Caco-2 (cell line): ENCODE measurements at regions not wholly inside any gene's neighbourhood (a gene's known extent, or its start where the extent isn't known, plus 50 kb on each side); places are given as distances from the start of the nearest gene placed in this dataset.

Experiments
- BruUV-seq: library from RNA; stranded (reverse); fragments of 400-500 nt; replicated peaks from 2 replicates; lab custom pipeline; 2021; lab: Mats Ljungman, UMichigan
- CTCF ChIA-PET: fragments of 300-600 bp; sonication (Branson Sonifier 250); formaldehyde crosslinking; loops from one replicate; lab custom pipeline; 2022; ENCODE audit warnings: antibody characterized with exemption; lab: Charles Lee
- POLR2A ChIA-PET: fragments of 300-600 bp; sonication (Branson Sonifier 250); formaldehyde crosslinking; loops from one replicate; lab custom pipeline; 2022; ENCODE audit warnings: antibody characterized with exemption; lab: Charles Lee
- DNase-seq, 2 experiments: peaks; one replicate each; pipeline versions ENCODE4 v3.0.0 to v3.0.0-alpha.2; 2020 to 2022
- H3K27me3 ChIP-seq: replicated peaks from 2 replicates; pipeline ENCODE4 v1.6.0; 2011; ENCODE audit warnings: low read length; ENCODE audit not compliant: control insufficient read depth, insufficient read depth
- H3K36me3 ChIP-seq: 2 replicates; pipeline ENCODE4 v1.5.1; 2011; ENCODE audit warnings: low read length; ENCODE audit not compliant: control insufficient read depth, insufficient read depth
- H3K4me1 ChIP-seq: fragments of 250-450 bp; sonication (Bioruptor Pico); 2 replicates; pipeline ENCODE4 v1.5.1; 2020; ENCODE audit warnings: mild to moderate bottlenecking
- H3K4me3 ChIP-seq: 2 replicates; pipeline ENCODE4 v1.5.1; 2011; ENCODE audit warnings: low read depth, mild to moderate bottlenecking, control low read depth, low read length
- H3K9me3 ChIP-seq: fragments of 250-450 bp; sonication (Bioruptor Pico); 2 replicates; pipeline ENCODE4 v1.5.1; 2020; ENCODE audit warnings: mild to moderate bottlenecking, moderate library complexity
- H3K27ac Mint-ChIP-seq: one replicate; pipeline ENCODE4 v1.8.0; 2022; ENCODE audit warnings: mixed read lengths; ENCODE audit not compliant: unreplicated experiment
- H3K27me3 Mint-ChIP-seq: one replicate; pipeline ENCODE4 v1.8.0; 2022; ENCODE audit warnings: mixed read lengths; ENCODE audit not compliant: insufficient read depth, unreplicated experiment
- H3K36me3 Mint-ChIP-seq: one replicate; pipeline ENCODE4 v1.8.0; 2022; ENCODE audit warnings: mild to moderate bottlenecking, mixed read lengths; ENCODE audit not compliant: insufficient read depth, unreplicated experiment
- H3K4me1 Mint-ChIP-seq: one replicate; pipeline ENCODE4 v1.8.0; 2022; ENCODE audit warnings: low read depth, mixed read lengths; ENCODE audit not compliant: unreplicated experiment
- H3K4me3 Mint-ChIP-seq: one replicate; pipeline ENCODE4 v1.8.0; 2022; ENCODE audit warnings: mild to moderate bottlenecking, moderate library complexity, mixed read lengths; ENCODE audit not compliant: unreplicated experiment
- H3K9me3 Mint-ChIP-seq: one replicate; pipeline ENCODE4 v1.8.0; 2022; ENCODE audit warnings: mixed read lengths; ENCODE audit not compliant: unreplicated experiment
- CTCF ChIP-seq, 2 experiments: fragments of 200-600 bp in 1 of 2; IDR thresholded peaks; 1 replicate in 1 of 2; 2 replicates in 1 of 2; pipeline versions ENCODE4 v1.5.1 to v1.8.0; 2011 to 2022; ENCODE audit warnings: antibody characterized with exemption in 1 of 2, control low read depth in 1 of 2, inconsistent platforms in 1 of 2, low read depth in 1 of 2, low read length in 1 of 2, mild to moderate bottlenecking in 1 of 2, moderate library complexity in 1 of 2; ENCODE audit not compliant: insufficient read depth in 1 of 2, severe bottlenecking in 1 of 2, unreplicated experiment in 1 of 2
- intact Hi-C: fragments of 100-400 bp; cut with micrococcal nuclease; formaldehyde crosslinking; loops from one replicate; pipeline ENCODE4 v1.10.0; 2022; ENCODE audit not compliant: unreplicated experiment

GRCh38 chr12:112615196-112615595, 176.4 kb upstream of the RPH3A start:
- DNase-seq, result no peak
- Mint-ChIP-seq H3K4me3 (no peak overlapping the region), H3K9me3 (no peaks in the 10 kb centered on the region), H3K27me3 (peaks cover 5% of the 10 kb centered on the region), H3K36me3 (no peaks in the 10 kb centered on the region), H3K27ac (no peak overlapping the region), H3K4me1 (no peaks in the 10 kb centered on the region)
- TF ChIP-seq CTCF (IDR thresholded peaks at IDR 0.05; ENCODE audit: insufficient read depth in 1 of 2, low read depth in 1 of 2, low read length in 1 of 2, severe bottlenecking in 1 of 2, unreplicated experiment in 1 of 2), result no peak
- intact Hi-C loops, result no loop called here
- H3K27me3 ChIP-seq, result no peaks in the 10 kb centered on the region
- ChIA-PET POLR2A (no interaction called here), CTCF (no interaction called here)
- BruUV-seq, result no TSS peak
- no peaks in the 10 kb centered on the region for H3K36me3 ChIP-seq
- no peaks in the 10 kb centered on the region for H3K9me3 ChIP-seq
- no peaks in the 10 kb centered on the region for H3K4me1 ChIP-seq
- H3K4me3 ChIP-seq, result no peak overlapping the region

GRCh38 chr12:112616469-112617152, 174.9 kb upstream of the RPH3A start:
- Histone ChIP-seq H3K9me3 (no peaks in the 10 kb centered on the region), H3K4me1 (no peaks in the 10 kb centered on the region), H3K36me3 (no peaks in the 10 kb centered on the region), H3K27me3 (no peaks in the 10 kb centered on the region), H3K4me3 (no peak overlapping the region)
- H3K27me3 Mint-ChIP-seq, result peaks cover 8% of the 10 kb centered on the region
- no peak overlapping the region for H3K4me3 Mint-ChIP-seq
- no peak for TF ChIP-seq CTCF (IDR thresholded peaks at IDR 0.05; ENCODE audit: insufficient read depth in 1 of 2, low read depth in 1 of 2, low read length in 1 of 2, severe bottlenecking in 1 of 2, unreplicated experiment in 1 of 2)
- no peak for DNase-seq
- no peaks in the 10 kb centered on the region for H3K4me1 Mint-ChIP-seq
- no peaks in the 10 kb centered on the region for H3K9me3 Mint-ChIP-seq
- no peak overlapping the region for H3K27ac Mint-ChIP-seq
- intact Hi-C loops, result no loop called here
- no peaks in the 10 kb centered on the region for H3K36me3 Mint-ChIP-seq
- ChIA-PET POLR2A (no interaction called here), CTCF (no interaction called here)
- no TSS peak for BruUV-seq

DNA sequence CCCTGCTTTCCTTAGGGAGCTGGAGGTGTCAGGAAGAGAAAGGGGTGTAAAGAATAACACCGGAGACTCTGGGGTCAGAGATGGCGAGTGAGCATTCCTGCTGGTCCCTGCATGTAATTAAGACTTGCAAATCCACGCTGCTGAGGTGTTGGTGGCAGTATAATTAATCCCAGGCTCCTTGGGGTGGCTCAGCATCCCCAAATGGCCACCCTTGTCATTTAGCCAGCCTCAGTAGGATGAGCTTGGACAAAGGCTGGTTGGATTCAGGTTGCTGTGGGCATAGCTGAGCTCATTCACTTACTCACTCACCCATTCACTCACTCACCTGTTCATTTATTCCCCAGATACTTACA, 174.4 kb upstream of the RPH3A start:
- DNase-seq, result no peak
- intact Hi-C loops, result no loop called here
- no peak overlapping the region for H3K4me3 Mint-ChIP-seq
- POLR2A ChIA-PET, result no interaction called here
- H3K27me3 ChIP-seq, result no peaks in the 10 kb centered on the region
- no peaks in the 10 kb centered on the region for H3K4me1 Mint-ChIP-seq
- H3K9me3 Mint-ChIP-seq, result no peaks in the 10 kb centered on the region
- H3K4me1 ChIP-seq, result no peaks in the 10 kb centered on the region
- H3K27ac Mint-ChIP-seq, result no peak overlapping the region
- H3K36me3 Mint-ChIP-seq, result no peaks in the 10 kb centered on the region
- no peak overlapping the region for H3K4me3 ChIP-seq
- CTCF ChIA-PET, result no interaction called here
- no peaks in the 10 kb centered on the region for H3K36me3 ChIP-seq
- no peak for TF ChIP-seq CTCF (IDR thresholded peaks at IDR 0.05; ENCODE audit: insufficient read depth in 1 of 2, low read depth in 1 of 2, low read length in 1 of 2, severe bottlenecking in 1 of 2, unreplicated experiment in 1 of 2)
- H3K27me3 Mint-ChIP-seq, result peaks cover 8% of the 10 kb centered on the region
- H3K9me3 ChIP-seq, result no peaks in the 10 kb centered on the region
- no TSS peak for BruUV-seq
